GM12865 (cell line): ENCODE measurements at regions not wholly inside any gene's neighbourhood (a gene's known extent, or its start where the extent isn't known, plus 50 kb on each side); places are given as distances from the start of the nearest gene placed in this dataset.

Experiments used
- DNase-seq: peaks from one replicate; pipeline ENCODE4 v3.0.0; 2010; ENCODE audit warnings: low read depth
- H3K4me3 ChIP-seq: 2 replicates; pipeline ENCODE4 v1.5.1; 2011; ENCODE audit warnings: mild to moderate bottlenecking, low read depth, low read length, control low read depth
- CTCF ChIP-seq: IDR thresholded peaks from 2 replicates; pipeline ENCODE4 v1.5.1; 2011; ENCODE audit warnings: low read length, control low read depth, low read depth, inconsistent platforms; ENCODE audit not compliant: insufficient read depth; ENCODE audit errors: missing control alignments

DNA sequence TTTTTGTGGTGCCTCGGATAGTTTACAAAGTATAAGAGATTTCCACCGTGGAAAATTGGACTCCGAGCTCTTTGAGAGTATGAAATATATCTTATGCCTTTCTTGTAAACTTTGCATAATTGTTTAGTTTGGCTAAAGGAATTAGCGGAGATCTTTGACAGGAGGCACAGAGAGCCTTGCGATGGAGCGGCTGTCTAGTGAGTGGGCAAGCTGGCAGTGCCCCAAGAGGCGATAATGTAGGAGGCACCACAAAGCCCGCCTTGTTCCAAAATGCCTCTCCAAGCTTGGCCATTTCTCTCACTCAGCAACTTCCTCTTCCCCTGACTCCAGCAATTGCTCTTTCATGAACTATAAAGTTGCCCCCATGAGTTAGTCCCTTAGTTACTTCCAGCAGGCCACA lies 270.1 kb upstream of the PRICKLE1 start:
- TF ChIP-seq CTCF, result no peak
- DNase-seq, result no peak
- H3K4me3 ChIP-seq, result no peak overlapping the region

GRCh38 chr12:42857106-42857505 lies 267.6 kb upstream of the PRICKLE1 start:
- TF ChIP-seq CTCF, result no peak
- no peak overlapping the region for H3K4me3 ChIP-seq
- DNase-seq, result no peak

GRCh38 chr12:42855362-42855950 lies 265.9 kb upstream of the PRICKLE1 start:
- no peak for DNase-seq
- TF ChIP-seq CTCF, result no peak
- no peak overlapping the region for H3K4me3 ChIP-seq

- no peak overlapping the region for H3K4me3 ChIP-seq
- TF ChIP-seq CTCF, result no peak
- no peak for DNase-seq
Measured at GRCh38 chr12:42854826-42855225, 265.3 kb upstream of the PRICKLE1 start.

- no peak for TF ChIP-seq CTCF
- H3K4me3 ChIP-seq, result no peak overlapping the region
- no peak for DNase-seq
Measured at GRCh38 chr12:42854208-42854607, 264.7 kb upstream of the PRICKLE1 start.

DNA sequence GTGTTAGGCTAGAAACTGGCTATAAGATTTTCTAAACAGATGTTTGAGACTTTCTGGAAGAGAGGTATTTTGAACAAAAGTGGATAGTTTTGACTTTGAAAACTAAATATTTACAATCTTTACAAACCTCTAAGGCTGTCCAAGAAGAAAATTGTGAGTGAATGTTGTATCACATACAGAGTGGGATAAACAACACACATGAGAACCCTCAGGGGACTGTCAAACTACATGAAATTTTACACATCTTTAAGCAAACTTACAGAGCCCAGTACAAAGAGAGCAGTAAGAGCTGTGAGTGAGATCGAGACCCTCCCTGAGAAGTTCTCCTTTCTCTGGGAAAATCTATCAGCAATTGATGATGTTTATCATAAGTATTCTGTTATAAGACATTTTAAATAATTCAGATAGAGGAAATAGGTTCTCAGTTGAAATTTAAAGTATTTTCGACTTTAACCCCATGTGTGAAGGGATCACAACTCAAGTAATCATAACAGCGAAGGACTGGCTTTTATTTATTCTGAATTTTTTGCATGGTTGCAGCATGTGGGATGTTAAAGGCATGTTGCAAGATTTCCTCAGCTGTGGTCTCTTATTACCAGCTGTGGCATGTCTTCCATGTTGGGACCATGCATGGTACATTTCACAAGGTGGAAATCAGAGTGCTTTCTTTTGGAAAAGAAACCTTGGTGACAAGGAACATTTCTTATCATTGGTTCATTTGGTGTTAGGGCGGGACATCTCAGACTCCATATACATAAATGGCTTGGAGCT lies 264.0 kb upstream of the PRICKLE1 start:
- DNase-seq, result no peak
- H3K4me3 ChIP-seq, result no peak overlapping the region
- no peak for TF ChIP-seq CTCF
